HEK293T (cell line): ENCODE measurements at regions not wholly inside any gene's neighbourhood (a gene's known extent, or its start where the extent isn't known, plus 50 kb on each side); places are given as distances from the start of the nearest gene placed in this dataset.

Experiments
- ARNT ChIP-seq: fragments of 450-650 bp; IDR thresholded peaks from 2 replicates; pipeline ENCODE4 v1.6.1; 2017; ENCODE audit warnings: mild to moderate bottlenecking
- CTBP1 ChIP-seq: fragments of 450-650 bp; IDR thresholded peaks from 2 replicates; pipeline ENCODE4 v1.6.1; 2016; ENCODE audit warnings: borderline replicate concordance
- ELF4 ChIP-seq: fragments of 450-650 bp; IDR thresholded peaks from 2 replicates; pipeline ENCODE4 v1.6.1; 2017; ENCODE audit warnings: antibody characterized with exemption
- FOXA1 ChIP-seq: fragments of 450-650 bp; IDR thresholded peaks from 2 replicates; pipeline ENCODE4 v1.6.1; 2016; ENCODE audit warnings: mild to moderate bottlenecking
- FOXM1 ChIP-seq: fragments of 450-650 bp; IDR thresholded peaks from 2 replicates; pipeline ENCODE4 v1.6.1; 2017; ENCODE audit warnings: mild to moderate bottlenecking, borderline replicate concordance
- PKNOX1 ChIP-seq: fragments of 450-650 bp; IDR thresholded peaks from 2 replicates; pipeline ENCODE4 v1.6.1; 2016
- SP1 ChIP-seq: fragments of 450-650 bp; IDR thresholded peaks from 2 replicates; pipeline ENCODE4 v1.6.1; 2017
- SUZ12 ChIP-seq: fragments of 450-650 bp; IDR thresholded peaks from 2 replicates; pipeline ENCODE4 v1.6.1; 2016; ENCODE audit warnings: mild to moderate bottlenecking
- ZNF384 ChIP-seq: fragments of 450-650 bp; IDR thresholded peaks from 2 replicates; pipeline ENCODE4 v1.6.1; 2016

- TF ChIP-seq FOXM1, result no peak
- no peak for TF ChIP-seq ARNT
- no peak for TF ChIP-seq ZNF384
- no peak for TF ChIP-seq PKNOX1
- TF ChIP-seq ELF4, result no peak
- no peak for TF ChIP-seq SP1
- no peak for TF ChIP-seq CTBP1
- TF ChIP-seq SUZ12, result no peak
- TF ChIP-seq FOXA1, result no peak
Measured at GRCh38 chr9:107625383-107625984, 135.9 kb upstream of the KLF4 start.
